A549 (cell line): ENCODE measurements at regions not wholly inside any gene's neighbourhood (a gene's known extent, or its start where the extent isn't known, plus 50 kb on each side); places are given as distances from the start of the nearest gene placed in this dataset.

Experiments
- CBX2 ChIP-seq: fragments of 200-600 bp; sonication (generic); IDR thresholded peaks from 2 replicates; pipeline ENCODE4 v1.6.1; 2016; ENCODE audit warnings: low read depth, mild to moderate bottlenecking, borderline replicate concordance
- FOSB ChIP-seq: fragments of 250-450 bp; sonication (Bioruptor Pico); IDR thresholded peaks from 2 replicates; pipeline ENCODE4 v1.5.0; 2020; ENCODE audit warnings: mild to moderate bottlenecking, moderate library complexity
- JUN ChIP-seq, 2 experiments: fragments of >200 bp; sonication (Bioruptor Twin); formaldehyde crosslinking; IDR thresholded peaks; 2 replicates in 1 of 2; 3 replicates in 1 of 2; pipeline ENCODE4 v1.6.1; 2016 to 2017
- POLR2A ChIP-seq: IDR thresholded peaks from 2 replicates; pipeline ENCODE4 v1.6.1; 2012; ENCODE audit warnings: mild to moderate bottlenecking, low read length
- RAD21 ChIP-seq, 2 experiments: fragments of >200 bp in 1 of 2; sonication (Bioruptor Twin) in 1 of 2; formaldehyde crosslinking in 1 of 2; IDR thresholded peaks in 1 of 2; conservative IDR thresholded peaks in 1 of 2; 2 replicates in 1 of 2; 3 replicates in 1 of 2; pipeline ENCODE4 v1.6.1; 2012 to 2018; ENCODE audit warnings: inconsistent platforms in 1 of 2
- TF ChIP-seq, protein P1 (sequence below): fragments of >200 bp; sonication (Bioruptor Twin); formaldehyde crosslinking; IDR thresholded peaks from 3 replicates; pipeline ENCODE4 v1.5.1; 2016
- TF ChIP-seq, protein P2 (sequence below): fragments of 250-450 bp; sonication (Bioruptor Pico); IDR thresholded peaks from 2 replicates; pipeline ENCODE4 v1.5.0; 2021; ENCODE audit warnings: mild to moderate bottlenecking, moderate library complexity, borderline replicate concordance

DNA sequence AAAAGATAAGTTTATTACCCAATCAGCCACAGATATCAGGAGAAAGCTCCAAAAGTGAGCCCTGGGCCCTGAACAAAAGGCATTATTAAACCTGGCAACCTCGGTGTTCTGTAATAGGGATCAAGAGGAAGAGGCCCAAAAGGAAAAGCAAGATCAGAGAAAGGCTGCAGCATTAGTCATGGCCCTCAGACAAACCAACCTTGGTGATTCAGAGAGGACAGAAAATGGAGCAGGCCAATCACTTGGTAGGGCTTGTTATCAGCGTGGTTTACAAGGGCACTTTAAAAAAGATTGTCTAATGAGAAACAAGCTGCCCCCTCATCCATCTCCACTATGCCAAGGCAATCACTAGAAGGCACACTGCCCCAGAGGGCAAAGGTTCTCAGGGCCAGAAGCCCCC is 75.7 kb downstream of the AGTR2 start:
- TF ChIP-seq, protein P1, sequence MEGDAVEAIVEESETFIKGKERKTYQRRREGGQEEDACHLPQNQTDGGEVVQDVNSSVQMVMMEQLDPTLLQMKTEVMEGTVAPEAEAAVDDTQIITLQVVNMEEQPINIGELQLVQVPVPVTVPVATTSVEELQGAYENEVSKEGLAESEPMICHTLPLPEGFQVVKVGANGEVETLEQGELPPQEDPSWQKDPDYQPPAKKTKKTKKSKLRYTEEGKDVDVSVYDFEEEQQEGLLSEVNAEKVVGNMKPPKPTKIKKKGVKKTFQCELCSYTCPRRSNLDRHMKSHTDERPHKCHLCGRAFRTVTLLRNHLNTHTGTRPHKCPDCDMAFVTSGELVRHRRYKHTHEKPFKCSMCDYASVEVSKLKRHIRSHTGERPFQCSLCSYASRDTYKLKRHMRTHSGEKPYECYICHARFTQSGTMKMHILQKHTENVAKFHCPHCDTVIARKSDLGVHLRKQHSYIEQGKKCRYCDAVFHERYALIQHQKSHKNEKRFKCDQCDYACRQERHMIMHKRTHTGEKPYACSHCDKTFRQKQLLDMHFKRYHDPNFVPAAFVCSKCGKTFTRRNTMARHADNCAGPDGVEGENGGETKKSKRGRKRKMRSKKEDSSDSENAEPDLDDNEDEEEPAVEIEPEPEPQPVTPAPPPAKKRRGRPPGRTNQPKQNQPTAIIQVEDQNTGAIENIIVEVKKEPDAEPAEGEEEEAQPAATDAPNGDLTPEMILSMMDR, result no peak
- TF ChIP-seq, protein P2, sequence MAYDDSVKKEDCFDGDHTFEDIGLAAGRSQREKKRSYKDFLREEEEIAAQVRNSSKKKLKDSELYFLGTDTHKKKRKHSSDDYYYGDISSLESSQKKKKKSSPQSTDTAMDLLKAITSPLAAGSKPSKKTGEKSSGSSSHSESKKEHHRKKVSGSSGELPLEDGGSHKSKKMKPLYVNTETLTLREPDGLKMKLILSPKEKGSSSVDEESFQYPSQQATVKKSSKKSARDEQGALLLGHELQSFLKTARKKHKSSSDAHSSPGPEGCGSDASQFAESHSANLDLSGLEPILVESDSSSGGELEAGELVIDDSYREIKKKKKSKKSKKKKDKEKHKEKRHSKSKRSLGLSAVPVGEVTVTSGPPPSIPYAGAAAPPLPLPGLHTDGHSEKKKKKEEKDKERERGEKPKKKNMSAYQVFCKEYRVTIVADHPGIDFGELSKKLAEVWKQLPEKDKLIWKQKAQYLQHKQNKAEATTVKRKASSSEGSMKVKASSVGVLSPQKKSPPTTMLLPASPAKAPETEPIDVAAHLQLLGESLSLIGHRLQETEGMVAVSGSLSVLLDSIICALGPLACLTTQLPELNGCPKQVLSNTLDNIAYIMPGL, result no peak
- no peak for TF ChIP-seq CBX2
- TF ChIP-seq RAD21 (conservative IDR thresholded peaks at IDR 0.05 in 1 of 2, IDR thresholded peaks at IDR 0.05 in 1 of 2), result no peak
- TF ChIP-seq JUN (IDR thresholded peaks at IDR 0.05), result no peak
- no peak for TF ChIP-seq POLR2A
- no peak for TF ChIP-seq FOSB (CRISPR knock-in tag)
